ENCODE measurements at regions not wholly inside any gene's neighbourhood (a gene's known extent, or its start where the extent isn't known, plus 50 kb on each side); places are given as distances from the start of the nearest gene placed in this dataset.
"Not testable (repeated sequence)": the region's sequence is repeated elsewhere in the genome, so short reads cannot be mapped to it uniquely, and the experiment has no call there.

GRCh38 chr6:169085466-169085865 lies 168.2 kb downstream of the THBS2 start:
- ChIA-PET POLR2A (no interaction called here), CTCF (interaction anchor here (0.7 kb wide), 1 partner anchor 1384 kb away, joined by 3 read pairs; no protein-coding TSS in a partner anchor)
- intact Hi-C loops (cut with micrococcal nuclease) = no loop called here
- H3K36me3 Mint-ChIP-seq (ENCODE audit: insufficient read depth, unreplicated experiment) = peaks cover 5% of the 10 kb centered on the region
- no peak for TF ChIP-seq CTCF (IDR thresholded peaks at IDR 0.05; ENCODE audit: unreplicated experiment)
- DNase-seq (ENCODE audit: unreplicated experiment) = no peak
- BruUV-seq (replicated peaks) = no TSS peak
- H3K4me3 Mint-ChIP-seq (ENCODE audit: unreplicated experiment) = no peak overlapping the region
- no peaks in the 10 kb centered on the region for H3K4me1 Mint-ChIP-seq (ENCODE audit: insufficient read depth, unreplicated experiment)
- H3K27me3 Mint-ChIP-seq (ENCODE audit: insufficient read depth, unreplicated experiment) = no peaks in the 10 kb centered on the region
- no peak overlapping the region for H3K27ac Mint-ChIP-seq (ENCODE audit: low read depth, unreplicated experiment)
- H3K9me3 Mint-ChIP-seq (ENCODE audit: unreplicated experiment) = peaks cover 16% of the 10 kb centered on the region

- H3K4me1 Mint-ChIP-seq (ENCODE audit: insufficient read depth, unreplicated experiment); H3K27ac Mint-ChIP-seq (ENCODE audit: low read depth, unreplicated experiment); DNase-seq (ENCODE audit: unreplicated experiment); BruUV-seq (replicated peaks); H3K4me3 Mint-ChIP-seq (ENCODE audit: unreplicated experiment); CTCF ChIA-PET; H3K27me3 Mint-ChIP-seq (ENCODE audit: insufficient read depth, unreplicated experiment); H3K9me3 Mint-ChIP-seq (ENCODE audit: unreplicated experiment); POLR2A ChIA-PET; H3K36me3 Mint-ChIP-seq (ENCODE audit: insufficient read depth, unreplicated experiment); intact Hi-C loops (cut with micrococcal nuclease): not testable (repeated sequence)
Measured at GRCh38 chr6:169084557-169084956, 169.1 kb downstream of the THBS2 start.

GRCh38 chr6:169084067-169084466 lies 169.6 kb downstream of the THBS2 start:
- intact Hi-C loops (cut with micrococcal nuclease) = no loop called here
- no peak for DNase-seq (ENCODE audit: unreplicated experiment)
- Mint-ChIP-seq H3K36me3 (ENCODE audit: insufficient read depth, unreplicated experiment) (peaks cover 5% of the 10 kb centered on the region), H3K27me3 (ENCODE audit: insufficient read depth, unreplicated experiment) (no peaks in the 10 kb centered on the region), H3K27ac (ENCODE audit: low read depth, unreplicated experiment) (no peak overlapping the region), H3K4me1 (ENCODE audit: insufficient read depth, unreplicated experiment) (peaks cover 9% of the 10 kb centered on the region), H3K9me3 (ENCODE audit: unreplicated experiment) (peaks cover 5% of the 10 kb centered on the region), H3K4me3 (ENCODE audit: unreplicated experiment) (no peak overlapping the region)
- CTCF ChIA-PET = interaction anchor here (0.6 kb wide), 1 partner anchor 587 kb away, joined by 3 read pairs; no protein-coding TSS in a partner anchor
- POLR2A ChIA-PET = interaction anchor here (0.6 to 0.9 kb wide), 2 partner anchors 10 to 13 kb away, joined by 4 read pairs; no protein-coding TSS in a partner anchor
- no peak for TF ChIP-seq CTCF (IDR thresholded peaks at IDR 0.05; ENCODE audit: unreplicated experiment)
- BruUV-seq (replicated peaks) = no TSS peak

- CTCF ChIA-PET = interaction anchor here (0.6 kb wide), 1 partner anchor 587 kb away, joined by 3 read pairs; no protein-coding TSS in a partner anchor
- no peaks in the 10 kb centered on the region for H3K9me3 Mint-ChIP-seq (ENCODE audit: unreplicated experiment)
- no TSS peak for BruUV-seq (replicated peaks)
- POLR2A ChIA-PET = interaction anchor here (0.6 to 0.9 kb wide), 2 partner anchors 9 to 12 kb away, joined by 4 read pairs; no protein-coding TSS in a partner anchor
- no peak for DNase-seq (ENCODE audit: unreplicated experiment)
- TF ChIP-seq CTCF (IDR thresholded peaks at IDR 0.05; ENCODE audit: unreplicated experiment) = no peak
- H3K27ac Mint-ChIP-seq (ENCODE audit: low read depth, unreplicated experiment) = no peak overlapping the region
- intact Hi-C loops (cut with micrococcal nuclease) = no loop called here
- peaks cover 5% of the 10 kb centered on the region for H3K36me3 Mint-ChIP-seq (ENCODE audit: insufficient read depth, unreplicated experiment)
- H3K4me1 Mint-ChIP-seq (ENCODE audit: insufficient read depth, unreplicated experiment) = peaks cover 9% of the 10 kb centered on the region
- H3K4me3 Mint-ChIP-seq (ENCODE audit: unreplicated experiment) = no peak overlapping the region
- H3K27me3 Mint-ChIP-seq (ENCODE audit: insufficient read depth, unreplicated experiment) = no peaks in the 10 kb centered on the region
Measured at GRCh38 chr6:169083508-169083874, 170.2 kb downstream of the THBS2 start.

Data from MCF 10A (cell line).